Activated CD4-positive, alpha-beta memory T cell treated with anti-CD3 and anti-CD28 coated beads, Interleukin-2, amount 10 ng/mL, durations not matched to agents 7 days and 5 days (primary cell): ENCODE measurements at regions not wholly inside any gene's neighbourhood (a gene's known extent, or its start where the extent isn't known, plus 50 kb on each side); places are given as distances from the start of the nearest gene placed in this dataset.

ENCODE experiments used
- CTCF ChIA-PET: fragments of 350-600 bp; sonication (Branson Sonifier 250); formaldehyde crosslinking; loops from one replicate; lab custom pipeline; 2021; ENCODE audit warnings: antibody characterized with exemption, inconsistent platforms; lab: Charles Lee
- POLR2A ChIA-PET: fragments of 350-600 bp; sonication (Branson Sonifier 250); formaldehyde crosslinking; loops from one replicate; lab custom pipeline; 2021; ENCODE audit warnings: antibody characterized with exemption; lab: Charles Lee
- DNase-seq: peaks from one replicate; pipeline ENCODE4 v3.0.0-alpha.2; 2020
- H3K27ac Mint-ChIP-seq: one replicate; pipeline ENCODE4 v1.8.0; 2021; ENCODE audit warnings: mild to moderate bottlenecking, mixed read lengths
- H3K27me3 Mint-ChIP-seq: one replicate; pipeline ENCODE4 v1.8.0; 2021; ENCODE audit warnings: mixed read lengths
- H3K36me3 Mint-ChIP-seq: one replicate; pipeline ENCODE4 v1.8.0; 2021; ENCODE audit warnings: low read depth, mixed read lengths
- H3K4me1 Mint-ChIP-seq: one replicate; pipeline ENCODE4 v1.8.0; 2021; ENCODE audit warnings: mixed read lengths
- H3K4me3 Mint-ChIP-seq: one replicate; pipeline ENCODE4 v1.8.0; 2021; ENCODE audit warnings: mild to moderate bottlenecking, mixed read lengths
- H3K9me3 Mint-ChIP-seq: one replicate; pipeline ENCODE4 v1.8.0; 2021; ENCODE audit warnings: mixed read lengths

DNA sequence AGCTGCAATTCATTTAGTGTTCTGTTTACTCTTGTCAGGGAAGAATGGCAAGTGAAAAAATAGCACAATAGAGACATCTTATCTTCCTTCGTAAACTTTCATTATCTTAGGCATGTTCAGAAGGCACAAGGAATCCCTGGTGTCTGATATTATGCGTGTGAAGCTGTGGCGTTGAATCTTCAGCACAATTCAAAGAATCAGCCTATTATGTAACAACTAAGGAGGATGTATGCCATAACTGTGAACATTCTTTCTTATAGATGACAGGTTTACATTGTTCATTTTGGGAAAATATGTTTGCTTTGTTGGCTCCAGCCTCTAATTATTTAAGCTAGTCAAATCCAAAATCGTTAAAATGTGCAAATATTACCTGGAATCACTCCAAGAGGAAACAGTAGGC is 446.1 kb downstream of the ANXA1 start:
- DNase-seq, result no peak
- CTCF ChIA-PET, result no interaction called here
- no peak overlapping the region for H3K4me3 Mint-ChIP-seq
- H3K36me3 Mint-ChIP-seq, result no peaks in the 10 kb centered on the region
- H3K9me3 Mint-ChIP-seq, result no peaks in the 10 kb centered on the region
- no peak overlapping the region for H3K27ac Mint-ChIP-seq
- H3K4me1 Mint-ChIP-seq, result no peaks in the 10 kb centered on the region
- H3K27me3 Mint-ChIP-seq, result no peaks in the 10 kb centered on the region
- POLR2A ChIA-PET, result no interaction called here

DNA sequence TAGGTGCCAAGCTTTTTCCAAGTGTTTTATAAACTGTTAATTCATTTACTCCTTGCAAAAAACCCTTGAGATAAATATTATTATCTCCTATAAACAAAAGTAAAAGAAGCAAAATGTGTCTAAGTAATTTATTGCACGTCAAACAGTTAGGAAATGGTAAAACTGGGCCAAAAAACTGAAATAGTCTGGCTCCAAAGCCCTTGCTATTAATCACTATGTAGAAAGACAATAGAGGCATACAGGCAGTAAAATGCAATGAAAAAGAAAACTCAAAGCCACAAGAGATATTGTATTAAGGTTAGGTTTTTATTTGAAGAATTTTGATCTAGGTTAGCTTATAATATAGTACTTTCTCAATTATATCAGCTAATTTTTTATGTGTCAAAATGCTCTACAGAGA is 457.7 kb downstream of the ANXA1 start:
- Mint-ChIP-seq H3K27ac (no peak overlapping the region), H3K4me3 (no peak overlapping the region), H3K27me3 (no peaks in the 10 kb centered on the region), H3K4me1 (no peaks in the 10 kb centered on the region), H3K9me3 (peaks cover 2% of the 10 kb centered on the region), H3K36me3 (no peaks in the 10 kb centered on the region)
- DNase-seq, result no peak
- ChIA-PET CTCF (no interaction called here), POLR2A (no interaction called here)

DNA sequence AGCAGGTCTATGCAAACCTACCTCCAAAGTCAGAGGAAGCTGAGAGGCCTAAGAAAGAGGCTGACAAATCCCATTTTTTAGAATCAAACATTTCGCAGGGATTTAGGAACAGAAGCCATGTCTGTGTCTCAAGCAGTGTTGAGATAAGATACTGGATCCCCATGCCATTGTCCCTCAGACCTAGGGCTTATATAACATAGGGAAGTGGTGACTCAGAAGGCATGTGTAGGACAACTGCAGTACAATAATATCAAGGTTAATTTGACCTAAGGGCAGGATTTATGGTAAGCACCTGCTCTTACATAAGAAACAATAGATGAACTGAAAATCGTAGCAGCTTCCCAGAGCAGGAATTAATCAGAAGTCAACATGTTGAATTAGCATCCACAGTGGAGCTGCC is 459.4 kb downstream of the ANXA1 start:
- Mint-ChIP-seq H3K9me3 (peaks cover 2% of the 10 kb centered on the region), H3K4me3 (no peak overlapping the region), H3K36me3 (no peaks in the 10 kb centered on the region), H3K4me1 (no peaks in the 10 kb centered on the region), H3K27ac (no peak overlapping the region), H3K27me3 (no peaks in the 10 kb centered on the region)
- no peak for DNase-seq
- POLR2A ChIA-PET, result no interaction called here
- CTCF ChIA-PET, result no interaction called here

GRCh38 chr9:73613092-73613701 is 461.5 kb downstream of the ANXA1 start:
- H3K9me3 Mint-ChIP-seq, result peaks cover 2% of the 10 kb centered on the region
- POLR2A ChIA-PET, result no interaction called here
- H3K4me1 Mint-ChIP-seq, result no peaks in the 10 kb centered on the region
- CTCF ChIA-PET, result no interaction called here
- DNase-seq, result no peak
- H3K27ac Mint-ChIP-seq, result no peak overlapping the region
- H3K4me3 Mint-ChIP-seq, result no peak overlapping the region
- no peaks in the 10 kb centered on the region for H3K36me3 Mint-ChIP-seq
- no peaks in the 10 kb centered on the region for H3K27me3 Mint-ChIP-seq

GRCh38 chr9:73615557-73615956 is 463.9 kb downstream of the ANXA1 start:
- H3K4me3 Mint-ChIP-seq, result no peak overlapping the region
- no peak overlapping the region for H3K27ac Mint-ChIP-seq
- H3K9me3 Mint-ChIP-seq, result peaks cover 2% of the 10 kb centered on the region
- ChIA-PET CTCF (interaction anchor here (1.3 kb wide), 1 partner anchor 17 kb away, joined by 4 read pairs; no protein-coding TSS in a partner anchor), POLR2A (no interaction called here)
- no peak for DNase-seq
- no peaks in the 10 kb centered on the region for H3K4me1 Mint-ChIP-seq
- H3K27me3 Mint-ChIP-seq, result no peaks in the 10 kb centered on the region
- H3K36me3 Mint-ChIP-seq, result no peaks in the 10 kb centered on the region

DNA sequence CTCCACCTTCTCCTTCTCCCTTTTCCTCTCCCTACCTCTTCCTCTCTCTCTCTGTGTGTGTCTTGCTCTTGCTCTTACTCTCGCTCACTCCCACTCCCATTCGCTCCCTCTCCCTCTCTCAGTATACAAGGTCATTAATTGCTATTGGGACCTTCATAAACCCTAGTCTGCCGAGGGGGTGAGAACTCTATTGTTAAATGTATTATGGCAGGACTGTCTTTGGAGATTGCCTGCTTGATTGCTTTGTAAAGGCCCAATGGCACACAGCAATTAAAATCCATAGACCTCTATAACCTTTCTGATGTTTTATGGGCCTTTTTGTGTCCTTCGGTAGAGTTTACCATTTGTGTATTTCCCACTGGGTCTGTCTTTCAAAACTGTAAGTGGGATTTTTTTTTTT is 465.9 kb downstream of the ANXA1 start:
- H3K9me3 Mint-ChIP-seq, result no peaks in the 10 kb centered on the region
- CTCF ChIA-PET, result no interaction called here
- no peaks in the 10 kb centered on the region for H3K4me1 Mint-ChIP-seq

GRCh38 chr9:73640971-73641370 is 489.3 kb downstream of the ANXA1 start:
- H3K4me3 Mint-ChIP-seq, result no peak overlapping the region

More for the DNA sequence above, 465.9 kb downstream of the ANXA1 start:
- Mint-ChIP-seq H3K27ac (no peak overlapping the region), H3K4me3 (no peak overlapping the region), H3K27me3 (no peaks in the 10 kb centered on the region), H3K36me3 (no peaks in the 10 kb centered on the region)
- no peak for DNase-seq
- POLR2A ChIA-PET, result no interaction called here

DNA sequence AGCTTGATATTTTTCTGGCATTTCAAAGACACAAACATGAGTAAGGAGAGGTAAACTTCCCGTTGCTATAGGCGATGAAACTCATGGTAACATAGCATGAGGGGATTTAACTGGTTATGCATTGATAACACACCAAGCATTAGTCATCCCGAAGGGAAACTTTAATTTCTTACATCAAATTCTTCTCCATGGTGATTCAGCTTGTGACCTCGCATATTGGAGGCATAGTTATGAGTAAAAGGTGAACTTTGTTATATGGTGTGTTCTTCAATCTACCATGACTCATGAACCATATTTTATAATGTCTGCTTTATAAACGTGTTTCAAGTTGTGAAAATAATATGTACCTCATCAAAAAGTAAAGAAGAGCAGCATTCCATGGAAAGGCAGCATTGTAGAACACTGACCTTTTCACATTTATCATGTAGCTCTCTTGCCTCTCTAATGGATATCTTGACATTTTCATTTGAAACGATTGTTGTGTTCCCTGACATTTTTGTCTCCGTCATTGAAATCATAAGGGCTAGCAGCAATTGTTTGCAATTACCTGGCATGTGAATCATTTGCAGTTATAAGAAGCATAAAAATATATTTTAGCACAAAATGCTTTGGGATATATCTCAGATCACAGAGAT is 491.8 kb downstream of the ANXA1 start:
- Mint-ChIP-seq H3K36me3 (no peaks in the 10 kb centered on the region), H3K4me3 (no peak overlapping the region), H3K4me1 (no peaks in the 10 kb centered on the region), H3K27ac (no peak overlapping the region), H3K27me3 (no peaks in the 10 kb centered on the region), H3K9me3 (peaks cover 10% of the 10 kb centered on the region)
- ChIA-PET POLR2A (no interaction called here), CTCF (no interaction called here)
- no peak for DNase-seq

More at GRCh38 chr9:73640971-73641370, 489.3 kb downstream of the ANXA1 start:
- ChIA-PET CTCF (no interaction called here), POLR2A (no interaction called here)
- Mint-ChIP-seq H3K9me3 (no peaks in the 10 kb centered on the region), H3K27me3 (no peaks in the 10 kb centered on the region), H3K4me1 (no peaks in the 10 kb centered on the region), H3K36me3 (no peaks in the 10 kb centered on the region), H3K27ac (no peak overlapping the region)
- no peak for DNase-seq

GRCh38 chr9:73647560-73647959 is 495.9 kb downstream of the ANXA1 start:
- no peak for DNase-seq
- Mint-ChIP-seq H3K36me3 (no peaks in the 10 kb centered on the region), H3K4me3 (no peak overlapping the region), H3K27ac (no peak overlapping the region), H3K27me3 (no peaks in the 10 kb centered on the region), H3K4me1 (no peaks in the 10 kb centered on the region), H3K9me3 (peaks cover 12% of the 10 kb centered on the region)
- ChIA-PET CTCF (no interaction called here), POLR2A (no interaction called here)

GRCh38 chr9:73649552-73649951 is 497.9 kb downstream of the ANXA1 start:
- POLR2A ChIA-PET, result no interaction called here
- Mint-ChIP-seq H3K27me3 (no peaks in the 10 kb centered on the region), H3K9me3 (peaks cover 12% of the 10 kb centered on the region), H3K36me3 (no peaks in the 10 kb centered on the region), H3K4me3 (no peak overlapping the region), H3K27ac (no peak overlapping the region), H3K4me1 (no peaks in the 10 kb centered on the region)
- no peak for DNase-seq
- CTCF ChIA-PET, result no interaction called here

GRCh38 chr9:73655363-73655762 is 503.7 kb downstream of the ANXA1 start:
- CTCF ChIA-PET, result no interaction called here
- no peak overlapping the region for H3K4me3 Mint-ChIP-seq
- no peaks in the 10 kb centered on the region for H3K4me1 Mint-ChIP-seq
- POLR2A ChIA-PET, result no interaction called here
- H3K9me3 Mint-ChIP-seq, result no peaks in the 10 kb centered on the region
- no peak for DNase-seq
- H3K36me3 Mint-ChIP-seq, result no peaks in the 10 kb centered on the region
- H3K27me3 Mint-ChIP-seq, result no peaks in the 10 kb centered on the region
- no peak overlapping the region for H3K27ac Mint-ChIP-seq

GRCh38 chr9:73655831-73656230 is 504.2 kb downstream of the ANXA1 start:
- DNase-seq, result no peak
- Mint-ChIP-seq H3K27ac (no peak overlapping the region), H3K4me1 (no peaks in the 10 kb centered on the region), H3K9me3 (no peaks in the 10 kb centered on the region), H3K27me3 (no peaks in the 10 kb centered on the region), H3K4me3 (no peak overlapping the region), H3K36me3 (no peaks in the 10 kb centered on the region)
- POLR2A ChIA-PET, result no interaction called here
- CTCF ChIA-PET, result no interaction called here

DNA sequence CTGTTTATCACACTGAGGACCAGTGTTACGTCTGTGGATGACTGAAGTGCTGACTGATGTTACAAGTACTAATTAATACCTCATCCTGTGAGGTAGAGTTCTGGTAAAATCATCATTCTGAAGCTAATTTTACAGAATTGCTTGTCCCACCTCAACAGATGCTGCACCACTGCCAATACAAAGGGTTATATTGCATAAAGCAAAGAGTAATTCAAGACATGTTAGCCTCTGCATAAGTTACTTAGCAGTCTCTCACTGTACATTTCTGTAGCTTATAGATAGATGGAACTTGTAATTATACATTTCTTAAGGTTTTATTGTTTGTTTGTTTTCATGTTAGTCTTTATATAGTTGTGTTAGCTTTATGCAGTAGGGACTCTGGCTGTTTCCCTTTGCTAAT is 513.6 kb downstream of the ANXA1 start:
- Mint-ChIP-seq H3K9me3 (no peaks in the 10 kb centered on the region), H3K27ac (no peak overlapping the region), H3K4me1 (no peaks in the 10 kb centered on the region), H3K36me3 (no peaks in the 10 kb centered on the region), H3K4me3 (no peak overlapping the region), H3K27me3 (no peaks in the 10 kb centered on the region)
- CTCF ChIA-PET, result no interaction called here
- no peak for DNase-seq
- POLR2A ChIA-PET, result no interaction called here

GRCh38 chr9:73667749-73668148 is 516.1 kb downstream of the ANXA1 start:
- H3K27me3 Mint-ChIP-seq, result no peaks in the 10 kb centered on the region
- no peaks in the 10 kb centered on the region for H3K4me1 Mint-ChIP-seq
- H3K4me3 Mint-ChIP-seq, result no peak overlapping the region
- ChIA-PET CTCF (no interaction called here), POLR2A (no interaction called here)
- H3K36me3 Mint-ChIP-seq, result no peaks in the 10 kb centered on the region
- no peaks in the 10 kb centered on the region for H3K9me3 Mint-ChIP-seq
- no peak for DNase-seq
- H3K27ac Mint-ChIP-seq, result no peak overlapping the region
